NAMALWA (cell line): ENCODE measurements at regions not wholly inside any gene's neighbourhood (a gene's known extent, or its start where the extent isn't known, plus 50 kb on each side); places are given as distances from the start of the nearest gene placed in this dataset.
"Not testable (repeated sequence)": the region's sequence is repeated elsewhere in the genome, so short reads cannot be mapped to it uniquely, and the experiment has no call there.

Experiments
- DNase-seq: peaks from one replicate; pipeline ENCODE4 v3.0.0-alpha.2; 2015; ENCODE audit warnings: low spot score

DNA sequence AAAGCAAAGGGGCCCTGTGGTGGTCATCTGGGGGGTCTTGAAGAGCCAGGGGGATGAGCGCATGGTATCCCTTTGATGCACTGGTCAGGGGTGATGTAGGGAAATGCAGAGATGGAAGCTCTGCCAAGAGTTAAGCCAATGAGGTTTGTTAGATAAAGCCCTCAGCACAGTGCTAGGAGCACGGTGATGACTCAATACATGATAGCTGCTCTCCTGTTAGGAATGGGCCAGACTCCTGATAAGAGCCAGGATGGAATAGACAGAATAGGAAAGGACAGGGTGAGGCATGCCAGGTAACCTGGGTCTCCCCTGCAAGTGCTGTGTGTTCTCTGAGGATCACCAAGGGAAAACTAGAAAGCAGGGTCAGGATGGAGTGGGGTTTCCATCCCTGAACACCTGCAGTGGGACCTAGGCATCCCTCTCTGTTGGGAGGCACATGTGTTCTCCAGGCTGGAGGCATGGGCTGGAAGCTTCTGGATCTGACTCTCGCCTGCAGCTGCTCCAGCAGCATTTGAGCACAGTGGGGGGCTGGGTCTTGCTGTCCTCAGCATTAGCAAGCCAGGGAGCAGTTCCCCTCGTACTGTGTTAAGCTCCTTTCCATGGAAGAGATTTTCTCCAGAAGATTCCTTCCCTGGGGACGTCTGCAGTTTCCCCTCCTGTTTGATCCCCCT, 71.8 kb upstream of the TIAM2 start:
- no peak for DNase-seq

DNA sequence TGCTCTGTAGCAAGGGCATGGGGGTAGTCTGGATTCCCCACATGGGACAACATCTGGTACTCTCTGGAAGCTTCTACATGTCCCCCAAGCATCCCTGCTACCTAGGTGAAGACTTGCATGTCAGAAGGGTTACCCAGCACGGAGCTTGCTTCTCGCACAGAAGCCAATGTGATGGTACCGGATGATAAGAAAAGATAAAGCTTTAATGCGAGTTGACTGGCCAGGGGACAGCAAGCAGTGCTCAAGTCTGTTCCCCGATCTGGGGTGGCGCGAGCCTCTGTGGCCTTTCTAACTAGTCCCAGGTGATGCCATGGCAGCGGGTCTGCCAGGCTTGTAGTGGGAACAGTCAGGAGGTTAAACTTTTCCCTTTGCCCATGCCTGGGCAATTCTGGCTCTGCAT, 70.0 kb upstream of the TIAM2 start:
- no peak for DNase-seq

DNA sequence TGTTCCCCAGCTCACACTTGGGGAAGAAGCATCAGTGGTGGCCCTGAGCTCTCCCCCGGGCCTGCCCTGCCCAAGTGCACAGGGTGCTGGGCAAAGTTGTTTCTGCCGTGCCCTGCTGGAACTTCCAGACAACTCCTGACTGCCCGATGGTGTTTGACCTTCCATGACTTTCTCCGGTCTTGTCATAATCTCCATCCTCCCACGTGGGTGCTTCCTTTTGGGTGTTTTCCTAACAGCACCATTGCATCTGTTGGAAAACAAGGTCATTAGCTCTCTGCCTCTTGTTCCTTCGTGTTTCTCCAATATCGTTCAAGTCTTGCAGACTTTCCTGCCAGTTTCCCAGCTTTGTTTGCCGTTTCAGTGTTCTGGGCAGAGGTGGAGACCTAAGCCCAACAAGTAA, 68.7 kb upstream of the TIAM2 start:
- no peak for DNase-seq

GRCh38 chr6:154928325-154928922, 66.7 kb upstream of the TIAM2 start:
- DNase-seq: peak; percentile 78

DNA sequence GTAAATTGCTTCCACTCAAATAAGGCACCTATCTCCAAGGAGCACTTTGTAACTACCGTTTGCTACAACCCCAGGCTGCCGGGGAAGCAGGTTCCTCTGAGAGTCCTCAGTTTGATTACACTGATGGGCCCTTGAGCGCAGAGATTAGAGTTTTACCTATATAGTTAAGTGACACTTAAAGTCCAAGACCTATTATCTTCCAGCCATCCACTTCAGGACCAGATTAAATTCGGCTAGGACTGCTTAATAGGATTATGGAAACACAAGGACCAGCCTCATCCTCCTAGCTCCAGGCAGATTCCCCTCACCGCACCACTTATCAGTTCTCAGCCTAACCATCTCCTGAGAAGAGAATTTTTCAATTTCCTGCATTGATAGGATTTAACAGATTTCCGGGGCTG, 64.7 kb upstream of the TIAM2 start:
- DNase-seq: no peak

GRCh38 chr6:154931711-154932424, 63.2 kb upstream of the TIAM2 start:
- DNase-seq: peak; percentile 23

DNA sequence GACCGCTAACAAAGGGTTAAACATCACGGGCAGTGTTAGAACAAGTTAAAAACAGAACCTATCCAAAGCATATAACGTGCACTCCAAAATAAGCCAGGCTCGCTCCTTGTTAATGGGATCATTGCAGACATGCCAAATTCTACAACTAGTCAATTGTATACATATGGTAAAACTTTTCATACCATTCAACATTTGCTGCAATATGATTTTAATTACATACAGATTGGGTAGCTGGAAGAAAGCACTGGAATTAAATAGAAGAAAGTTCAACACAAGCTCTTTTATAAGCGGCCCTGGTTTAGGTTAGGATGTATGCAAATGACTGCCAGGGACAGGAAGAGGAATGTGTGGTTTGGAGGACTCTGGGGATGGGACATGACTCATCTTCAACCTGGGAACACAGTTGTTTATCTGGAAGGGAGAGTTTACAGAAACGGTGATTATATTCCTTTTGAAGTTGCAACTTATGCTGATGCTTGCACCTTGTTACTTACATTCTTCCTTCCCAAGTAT, 62.5 kb upstream of the TIAM2 start:
- no peak for DNase-seq

- no peak for DNase-seq
Measured at GRCh38 chr6:154933181-154933827, 61.8 kb upstream of the TIAM2 start.

DNA sequence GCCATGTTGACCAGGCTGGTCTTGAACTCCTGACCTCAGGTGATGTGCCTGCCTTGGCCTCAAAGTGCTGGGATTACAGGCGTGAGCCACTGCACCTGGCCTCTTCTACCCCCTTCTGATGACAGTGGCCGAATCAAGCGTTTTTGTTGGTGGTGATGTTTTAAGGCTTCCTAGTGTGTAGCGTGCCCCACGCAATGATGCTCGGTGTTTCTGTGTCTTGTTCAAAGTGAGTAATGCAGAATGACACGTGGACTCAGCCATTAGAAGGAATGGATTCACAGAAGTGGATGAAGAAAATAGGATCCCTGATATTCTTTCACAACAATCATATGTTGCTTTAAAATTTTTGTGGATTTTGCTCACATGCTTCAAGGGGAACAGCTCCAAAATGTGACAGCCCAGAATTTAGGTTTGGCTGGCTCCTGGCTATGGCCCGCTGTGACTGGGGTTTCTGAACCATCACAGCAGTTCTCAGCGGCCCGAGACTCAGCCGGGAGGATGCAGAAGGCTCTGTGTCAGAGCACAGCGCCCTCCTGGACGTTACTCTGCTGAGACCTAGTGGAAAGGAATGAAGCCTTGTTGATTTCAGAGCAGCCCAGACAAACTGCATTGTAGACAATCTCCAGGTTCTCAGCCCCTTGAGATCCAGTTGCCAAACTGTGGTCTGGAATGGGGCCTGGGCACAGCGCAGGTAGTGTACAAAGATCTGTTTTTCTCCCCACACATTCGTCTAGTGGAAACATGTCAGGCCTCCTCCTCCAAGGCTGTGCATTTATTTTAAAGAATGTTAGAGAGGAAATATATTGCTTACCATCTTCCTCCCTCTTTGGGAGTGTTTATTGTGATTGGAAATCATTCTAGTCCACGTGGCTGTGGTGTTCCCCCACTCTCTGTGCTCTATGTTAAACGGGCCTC, 57.6 kb upstream of the TIAM2 start:
- DNase-seq: no peak

DNA sequence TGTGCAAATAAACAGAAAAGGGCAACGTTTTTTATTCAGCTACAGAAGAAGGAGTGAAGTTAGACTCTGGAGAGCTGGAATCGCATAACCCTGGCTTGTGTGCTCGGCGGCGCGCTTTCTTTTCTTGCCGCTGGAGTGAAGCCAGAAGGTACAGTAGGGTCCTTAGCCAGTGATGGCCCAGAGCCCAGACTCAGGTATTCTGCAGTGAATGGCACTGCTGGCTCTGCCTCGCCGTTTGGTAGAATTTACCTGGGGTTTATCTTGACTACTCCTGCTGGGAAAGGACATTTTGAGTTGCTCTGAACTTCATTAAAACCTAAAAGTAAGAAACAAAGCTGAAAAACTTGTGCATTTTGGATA, 56.9 kb upstream of the TIAM2 start:
- DNase-seq: no peak

- DNase-seq: not testable (repeated sequence)
Measured at GRCh38 chr6:154938727-154939285, 56.3 kb upstream of the TIAM2 start.

DNA sequence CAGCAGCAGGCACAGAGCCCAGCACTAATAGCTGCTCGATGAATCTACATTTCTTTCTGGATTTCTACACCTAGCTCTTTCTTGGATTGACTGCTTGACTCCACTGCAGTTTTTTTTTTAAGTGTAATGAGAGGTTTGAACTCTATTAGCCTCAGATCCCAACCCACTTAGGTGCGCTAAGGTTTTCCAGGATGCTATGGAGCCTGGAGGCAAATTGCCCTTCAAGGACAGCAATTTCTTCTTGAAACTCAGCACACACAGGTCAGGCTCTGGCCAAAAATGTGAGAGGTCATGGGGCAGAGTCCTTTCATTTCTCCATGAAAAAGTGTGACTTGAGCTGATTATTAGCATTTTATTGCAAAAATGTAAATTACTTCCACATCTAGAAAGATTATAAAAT, 52.3 kb upstream of the TIAM2 start:
- DNase-seq: no peak

DNA sequence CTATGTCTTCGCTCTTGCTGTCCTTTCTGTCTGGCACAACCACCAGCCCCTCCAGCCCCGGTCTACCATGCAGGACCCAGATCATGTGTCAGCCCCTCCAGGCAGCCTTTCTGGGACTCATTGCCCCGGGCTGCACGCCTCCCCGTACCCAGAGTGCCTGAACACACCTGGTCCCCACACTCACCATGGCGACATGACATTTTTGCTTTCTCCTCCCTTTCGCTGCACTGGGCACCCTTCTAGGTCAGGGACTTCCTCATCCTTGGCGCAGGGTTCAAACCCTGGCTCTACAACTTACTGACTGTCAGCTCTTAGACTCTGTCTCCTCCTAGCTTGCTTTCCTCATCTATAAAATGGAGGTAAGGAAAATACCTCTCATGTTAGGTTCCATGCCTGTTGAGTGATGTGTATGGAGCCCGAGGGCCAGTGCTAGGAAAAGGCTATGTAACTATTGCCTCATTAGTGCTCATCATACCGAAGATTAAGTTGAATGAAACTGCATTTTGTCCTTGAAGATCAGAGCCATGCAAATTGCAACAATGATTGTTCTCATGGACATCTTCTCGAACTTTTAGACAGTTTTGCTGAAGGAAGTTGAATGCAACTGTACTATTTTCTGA, 49.7 kb upstream of the TIAM2 start:
- no peak for DNase-seq
